OCI-LY7 (cell line): ENCODE measurements at regions not wholly inside any gene's neighbourhood (a gene's known extent, or its start where the extent isn't known, plus 50 kb on each side); places are given as distances from the start of the nearest gene placed in this dataset.

Experiments
- BruUV-seq: library from RNA; stranded (reverse); fragments of 400-500 nt; replicated peaks from 2 replicates; lab custom pipeline; 2021; lab: Mats Ljungman, UMichigan
- CTCF ChIA-PET: fragments of 300-600 bp; sonication (Branson Sonifier 250); formaldehyde crosslinking; loops from one replicate; lab custom pipeline; 2022; ENCODE audit warnings: antibody characterized with exemption; ENCODE audit not compliant: unreplicated experiment; lab: Charles Lee
- POLR2A ChIA-PET: fragments of 300-600 bp; sonication (Branson Sonifier 250); formaldehyde crosslinking; loops from one replicate; lab custom pipeline; 2022; ENCODE audit warnings: antibody characterized with exemption; lab: Charles Lee
- DNase-seq: peaks from one replicate; pipeline ENCODE4 v3.0.0-alpha.2; 2015; ENCODE audit warnings: low spot score
- H2AFZ ChIP-seq: fragments of 200-600 bp; sonication (generic), shearing (Covaris generic); 2 replicates; pipeline ENCODE4 v1.6.1; 2014; ENCODE audit warnings: mild to moderate bottlenecking, antibody characterized with exemption, low read length, moderate library complexity
- H3K27ac ChIP-seq: fragments of 200-600 bp; sonication (generic); 2 replicates; pipeline ENCODE4 v1.5.1; 2014; ENCODE audit warnings: mixed run types, low read depth, mild to moderate bottlenecking, moderate library complexity, low read length, inconsistent platforms; ENCODE audit not compliant: poor library complexity, severe bottlenecking
- H3K36me3 ChIP-seq: fragments of 200-600 bp; sonication (generic); 2 replicates; pipeline ENCODE4 v1.6.1; 2014; ENCODE audit warnings: mild to moderate bottlenecking, antibody characterized with exemption, low read length, moderate library complexity, mixed read lengths; ENCODE audit not compliant: insufficient read depth
- H3K4me1 ChIP-seq: fragments of 200-600 bp; sonication (generic); 2 replicates; pipeline ENCODE4 v1.5.1; 2014; ENCODE audit warnings: mild to moderate bottlenecking, low read length; ENCODE audit not compliant: insufficient read depth, poor library complexity, severe bottlenecking
- H3K4me2 ChIP-seq: fragments of 200-600 bp; sonication (generic); 2 replicates; pipeline ENCODE4 v1.6.1; 2014; ENCODE audit warnings: mild to moderate bottlenecking, low read length
- H3K4me3 ChIP-seq: fragments of 200-600 bp; sonication (generic); 2 replicates; pipeline ENCODE4 v1.5.1; 2014; ENCODE audit warnings: mild to moderate bottlenecking, low read depth, low read length; ENCODE audit not compliant: poor library complexity, severe bottlenecking
- H3K79me2 ChIP-seq: fragments of 200-600 bp; sonication (generic); 2 replicates; pipeline ENCODE4 v1.6.1; 2016; ENCODE audit warnings: low read depth, mild to moderate bottlenecking, low read length, moderate library complexity, mixed read lengths; ENCODE audit not compliant: insufficient read depth
- H3K9me2 ChIP-seq: fragments of 200-600 bp; sonication (generic); 2 replicates; pipeline ENCODE4 v1.6.1; 2016; ENCODE audit warnings: mild to moderate bottlenecking, low read length, mixed read lengths; ENCODE audit not compliant: insufficient read depth
- H3K9me3 ChIP-seq: fragments of 200-600 bp; sonication (generic); 2 replicates; pipeline ENCODE4 v1.6.1; 2014; ENCODE audit warnings: mild to moderate bottlenecking, mixed run types, low read length, mixed read lengths
- H4K20me1 ChIP-seq: fragments of 200-600 bp; sonication (generic); 2 replicates; pipeline ENCODE4 v1.6.1; 2014; ENCODE audit warnings: mild to moderate bottlenecking, antibody characterized with exemption, low read length, moderate library complexity, mixed read lengths; ENCODE audit not compliant: insufficient read depth
- CTCF ChIP-seq: fragments of 200-600 bp; sonication (generic); conservative IDR thresholded peaks from 2 replicates; pipeline ENCODE4 v1.5.1; 2014; ENCODE audit warnings: mild to moderate bottlenecking, antibody characterized with exemption, low read length, moderate library complexity, mixed read lengths
- EZH2phosphoT487 ChIP-seq: fragments of 200-600 bp; sonication (generic); IDR thresholded peaks from 2 replicates; pipeline ENCODE4 v1.6.1; 2018; ENCODE audit warnings: low read depth, borderline replicate concordance, mild to moderate bottlenecking, mixed run types, antibody characterized with exemption, low read length, moderate library complexity, mixed read lengths
- intact Hi-C: fragments of 100-400 bp; cut with micrococcal nuclease; formaldehyde crosslinking; loops from one replicate; pipeline ENCODE4 v1.10.0; 2022; ENCODE audit not compliant: unreplicated experiment

GRCh38 chr6:1029141-1029540, 282.8 kb upstream of the FOXQ1 start:
- TF ChIP-seq CTCF = no peak
- no peak for TF ChIP-seq EZH2phosphoT487
- Histone ChIP-seq H3K4me3 (no peak overlapping the region), H3K4me2 (no peak overlapping the region), H3K79me2 (no peaks in the 10 kb centered on the region), H3K9me3 (no peaks in the 10 kb centered on the region), H3K4me1 (no peaks in the 10 kb centered on the region), H2AFZ (no peak overlapping the region), H3K36me3 (no peaks in the 10 kb centered on the region), H4K20me1 (no peaks in the 10 kb centered on the region), H3K9me2 (no peaks in the 10 kb centered on the region), H3K27ac (no peak overlapping the region)
- BruUV-seq = no TSS peak
- CTCF ChIA-PET = no interaction called here
- DNase-seq = no peak
- POLR2A ChIA-PET = no interaction called here
- intact Hi-C loops = no loop called here

- TF ChIP-seq EZH2phosphoT487 = no peak
- no peak for TF ChIP-seq CTCF
- no TSS peak for BruUV-seq
- POLR2A ChIA-PET = interaction anchor here (0.7 kb wide), 1 partner anchor 358 kb away, joined by 3 read pairs; no protein-coding TSS in a partner anchor
- Histone ChIP-seq H4K20me1 (no peaks in the 10 kb centered on the region), H3K4me2 (no peak overlapping the region), H2AFZ (no peak overlapping the region), H3K4me3 (no peak overlapping the region), H3K9me3 (no peaks in the 10 kb centered on the region), H3K27ac (no peak overlapping the region), H3K36me3 (no peaks in the 10 kb centered on the region), H3K4me1 (no peaks in the 10 kb centered on the region), H3K9me2 (no peaks in the 10 kb centered on the region), H3K79me2 (no peaks in the 10 kb centered on the region)
- DNase-seq = no peak
- CTCF ChIA-PET = no interaction called here
- intact Hi-C loops = no loop called here
Observed at GRCh38 chr6:1028723-1029122, 283.2 kb upstream of the FOXQ1 start.

- POLR2A ChIA-PET = interaction anchor here (0.7 to 0.8 kb wide), 2 partner anchors 359 to 1304 kb away, joined by 3 read pairs; no protein-coding TSS in a partner anchor
Observed at GRCh38 chr6:1027795-1028569, 283.9 kb upstream of the FOXQ1 start.

More at GRCh38 chr6:1027795-1028569, 283.9 kb upstream of the FOXQ1 start:
- no peak overlapping the region for H2AFZ ChIP-seq
- no peak for DNase-seq
- CTCF ChIA-PET = no interaction called here
- BruUV-seq = no TSS peak
- intact Hi-C loops = no loop called here
- H3K9me2 ChIP-seq = no peaks in the 10 kb centered on the region
- no peak overlapping the region for H3K4me2 ChIP-seq
- H4K20me1 ChIP-seq = no peaks in the 10 kb centered on the region
- H3K79me2 ChIP-seq = no peaks in the 10 kb centered on the region
- no peaks in the 10 kb centered on the region for H3K4me1 ChIP-seq
- H3K36me3 ChIP-seq = no peaks in the 10 kb centered on the region
- H3K4me3 ChIP-seq = no peak overlapping the region
- no peaks in the 10 kb centered on the region for H3K9me3 ChIP-seq
- TF ChIP-seq EZH2phosphoT487 (no peak), CTCF (no peak)
- no peak overlapping the region for H3K27ac ChIP-seq
